Progenitor cell of endocrine pancreas (in vitro differentiated cells): ENCODE measurements at regions not wholly inside any gene's neighbourhood (a gene's known extent, or its start where the extent isn't known, plus 50 kb on each side); places are given as distances from the start of the nearest gene placed in this dataset.

Experiments used
- DNase-seq: peaks from one replicate; pipeline ENCODE4 v3.0.0; 2021; ENCODE audit warnings: low spot score; ENCODE audit not compliant: unreplicated experiment
- H3K27ac Mint-ChIP-seq: 2 replicates; pipeline ENCODE4 v1.8.0; 2021; ENCODE audit warnings: mild to moderate bottlenecking, moderate library complexity, mixed read lengths
- H3K27me3 Mint-ChIP-seq: 2 replicates; pipeline ENCODE4 v1.8.0; 2021; ENCODE audit warnings: mixed read lengths
- H3K36me3 Mint-ChIP-seq: 2 replicates; pipeline ENCODE4 v1.8.0; 2022; ENCODE audit warnings: mixed read lengths; ENCODE audit not compliant: insufficient read depth
- H3K4me1 Mint-ChIP-seq: 2 replicates; pipeline ENCODE4 v1.8.0; 2021; ENCODE audit warnings: low read depth, mixed read lengths
- H3K4me3 Mint-ChIP-seq: 2 replicates; pipeline ENCODE4 v1.8.0; 2021; ENCODE audit warnings: low read depth, mild to moderate bottlenecking, moderate library complexity, mixed read lengths
- H3K9me3 Mint-ChIP-seq: 2 replicates; pipeline ENCODE4 v1.8.0; 2021; ENCODE audit warnings: low read depth, mixed read lengths
- CTCF ChIP-seq: fragments of 200-600 bp; sonication (generic); IDR thresholded peaks from one replicate; pipeline ENCODE4 v1.5.0; 2021; ENCODE audit warnings: antibody characterized with exemption, mild to moderate bottlenecking; ENCODE audit not compliant: unreplicated experiment

- H3K9me3 Mint-ChIP-seq = peaks cover 2% of the 10 kb centered on the region
- no peaks in the 10 kb centered on the region for H3K4me1 Mint-ChIP-seq
- H3K27ac Mint-ChIP-seq = no peak overlapping the region
- peaks cover 4% of the 10 kb centered on the region for H3K27me3 Mint-ChIP-seq
- no peak for TF ChIP-seq CTCF
- DNase-seq = no peak
- H3K4me3 Mint-ChIP-seq = no peak overlapping the region
- H3K36me3 Mint-ChIP-seq = no peaks in the 10 kb centered on the region
These were observed 271.4 kb downstream of the ARRDC4 start for GRCh38 chr15:98231696-98232440.

DNA sequence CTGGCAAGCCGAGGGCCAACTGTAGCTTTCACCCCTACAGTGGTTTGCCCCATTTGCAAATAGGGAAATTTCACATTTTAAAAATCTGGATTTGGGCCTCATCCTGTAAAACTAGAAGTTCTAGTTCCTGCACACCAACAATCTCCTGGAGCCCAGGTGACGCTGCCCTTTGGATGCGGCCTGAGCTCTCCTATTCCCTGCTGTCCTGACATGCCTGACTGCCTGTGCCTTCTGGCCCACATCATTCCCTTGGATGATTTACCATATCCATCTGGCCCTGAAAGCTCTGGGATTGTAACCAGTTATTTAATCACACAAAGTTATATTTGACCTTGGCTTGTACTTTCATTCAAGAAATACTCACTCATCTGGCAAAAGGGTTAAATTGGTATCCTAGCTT lies 272.3 kb downstream of the ARRDC4 start:
- Mint-ChIP-seq H3K4me1 (no peaks in the 10 kb centered on the region), H3K27me3 (peaks cover 5% of the 10 kb centered on the region), H3K4me3 (no peak overlapping the region), H3K9me3 (peaks cover 2% of the 10 kb centered on the region), H3K36me3 (no peaks in the 10 kb centered on the region), H3K27ac (no peak overlapping the region)
- no peak for TF ChIP-seq CTCF
- DNase-seq = no peak

DNA sequence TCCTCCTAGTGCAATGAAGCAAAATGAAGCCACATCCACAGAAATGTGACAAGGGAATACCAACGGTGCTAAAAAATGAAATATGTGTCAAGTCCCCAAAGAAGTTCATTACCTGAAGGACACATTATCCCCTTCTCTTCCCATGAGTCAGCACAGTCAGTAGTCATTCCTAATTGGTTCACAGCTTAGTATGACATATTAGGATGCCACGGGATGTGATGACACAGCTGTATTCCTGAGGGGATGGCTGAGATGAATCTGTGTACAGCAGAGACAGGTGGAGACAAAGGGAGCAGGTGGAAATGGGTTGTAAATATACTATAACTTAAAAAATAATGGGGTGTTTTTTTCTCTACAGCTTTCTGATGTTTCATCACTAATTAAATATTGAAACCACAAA lies 273.4 kb downstream of the ARRDC4 start:
- no peaks in the 10 kb centered on the region for H3K36me3 Mint-ChIP-seq
- no peak overlapping the region for H3K4me3 Mint-ChIP-seq
- no peak for TF ChIP-seq CTCF
- H3K27me3 Mint-ChIP-seq = peaks cover 5% of the 10 kb centered on the region
- H3K4me1 Mint-ChIP-seq = no peaks in the 10 kb centered on the region
- no peak for DNase-seq
- no peak overlapping the region for H3K27ac Mint-ChIP-seq
- peaks cover 2% of the 10 kb centered on the region for H3K9me3 Mint-ChIP-seq

DNA sequence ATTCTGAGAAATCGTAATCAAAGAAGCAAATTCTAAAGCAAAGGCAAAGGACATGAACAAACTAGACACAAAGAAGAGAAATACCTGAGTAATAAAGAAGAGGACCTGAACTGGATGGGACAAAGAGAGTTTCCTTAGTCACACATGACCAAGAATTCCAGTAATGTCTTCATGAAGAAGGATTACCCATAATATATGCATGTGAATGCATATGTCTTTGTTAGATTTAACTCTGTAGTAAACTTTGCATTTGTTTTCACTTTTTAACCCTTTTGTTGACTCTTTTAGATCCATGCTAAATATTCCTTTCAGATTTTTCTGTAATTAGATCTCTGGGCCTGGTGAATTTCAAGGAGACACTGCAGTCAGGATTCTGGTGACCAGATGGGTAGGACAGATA lies 279.8 kb downstream of the ARRDC4 start:
- Mint-ChIP-seq H3K27ac (no peak overlapping the region), H3K4me3 (no peak overlapping the region), H3K9me3 (no peaks in the 10 kb centered on the region), H3K4me1 (no peaks in the 10 kb centered on the region), H3K27me3 (peaks cover 5% of the 10 kb centered on the region), H3K36me3 (no peaks in the 10 kb centered on the region)
- no peak for TF ChIP-seq CTCF
- no peak for DNase-seq

GRCh38 chr15:98241032-98241554 lies 280.6 kb downstream of the ARRDC4 start:
- TF ChIP-seq CTCF = no peak
- no peaks in the 10 kb centered on the region for H3K36me3 Mint-ChIP-seq
- no peaks in the 10 kb centered on the region for H3K4me1 Mint-ChIP-seq
- no peak overlapping the region for H3K27ac Mint-ChIP-seq
- H3K4me3 Mint-ChIP-seq = no peak overlapping the region
- DNase-seq = no peak
- H3K9me3 Mint-ChIP-seq = no peaks in the 10 kb centered on the region
- peaks cover 5% of the 10 kb centered on the region for H3K27me3 Mint-ChIP-seq
